CD14-positive monocyte (primary cell): ENCODE measurements at regions not wholly inside any gene's neighbourhood (a gene's known extent, or its start where the extent isn't known, plus 50 kb on each side); places are given as distances from the start of the nearest gene placed in this dataset.
"Not testable (repeated sequence)": the region's sequence is repeated elsewhere in the genome, so short reads cannot be mapped to it uniquely, and the experiment has no call there.

Experiments used
- DNase-seq, 3 donors: peaks; one replicate each; pipeline ENCODE4 v3.0.0-alpha.2; 2011 to 2022
- H2AFZ ChIP-seq: 2 replicates; pipeline ENCODE4 v1.6.0; 2012; ENCODE audit warnings: mild to moderate bottlenecking, low read depth, low read length, inconsistent platforms; ENCODE audit not compliant: insufficient read depth, poor library complexity, severe bottlenecking
- H3K27ac ChIP-seq, 2 donors: 1 replicate in 1 of 2; 2 replicates in 1 of 2; pipeline ENCODE4 v1.5.1; 2012 to 2013; ENCODE audit warnings: low read length in 2 of 2, control low read depth in 1 of 2, inconsistent platforms in 1 of 2, low read depth in 1 of 2, mild to moderate bottlenecking in 1 of 2
- H3K27me3 ChIP-seq, 2 donors: one replicate each; pipeline versions ENCODE4 v1.6.0 to v1.6.1; 2011 to 2013; ENCODE audit warnings: low read length in 2 of 2; ENCODE audit not compliant: control insufficient read depth in 2 of 2, insufficient read depth in 2 of 2
- H3K36me3 ChIP-seq, 2 donors: replicated peaks in 1 of 2; 1 replicate in 1 of 2; 2 replicates in 1 of 2; pipeline versions ENCODE4 v1.5.1 to v1.6.1; 2012 to 2013; ENCODE audit warnings: low read length in 2 of 2, control low read depth in 1 of 2, inconsistent platforms in 1 of 2, mild to moderate bottlenecking in 1 of 2; ENCODE audit not compliant: insufficient read depth in 2 of 2, control insufficient read depth in 1 of 2
- H3K4me1 ChIP-seq, 2 donors: 1 replicate in 1 of 2; 2 replicates in 1 of 2; pipeline versions ENCODE4 v1.5.1 to v1.6.1; 2012 to 2013; ENCODE audit warnings: low read length in 2 of 2, control low read depth in 1 of 2, inconsistent platforms in 1 of 2, mild to moderate bottlenecking in 1 of 2, moderate library complexity in 1 of 2; ENCODE audit not compliant: insufficient read depth in 2 of 2, control insufficient read depth in 1 of 2
- H3K4me2 ChIP-seq: replicated peaks from 2 replicates; pipeline ENCODE3; 2012; ENCODE audit warnings: low read length, moderate library complexity, mild to moderate bottlenecking; ENCODE audit not compliant: poor library complexity, severe bottlenecking; ENCODE audit errors: extremely low read depth
- H3K4me3 ChIP-seq, 3 experiments: fragments of 200-600 bp in 1 of 3; sonication (generic) in 1 of 3; replicated peaks in 1 of 3; 1 replicate in 2 of 3; 2 replicates in 1 of 3; pipeline ENCODE4 v1.5.1; 2011 to 2013; ENCODE audit warnings: low read length in 3 of 3, mild to moderate bottlenecking in 3 of 3, control low read depth in 2 of 3, low read depth in 2 of 3, inconsistent platforms in 1 of 3, moderate library complexity in 1 of 3
- H3K79me2 ChIP-seq: 2 replicates; pipeline ENCODE4 v1.6.0; 2012; ENCODE audit warnings: mild to moderate bottlenecking, control low read depth, inconsistent platforms, low read length, moderate library complexity; ENCODE audit not compliant: insufficient read depth
- H3K9ac ChIP-seq: 2 replicates; pipeline ENCODE4 v1.6.0; 2017; ENCODE audit warnings: low read length, mild to moderate bottlenecking; ENCODE audit not compliant: insufficient read depth, poor library complexity, severe bottlenecking
- H3K9me3 ChIP-seq, 2 donors: replicated peaks in 1 of 2; 1 replicate in 1 of 2; 2 replicates in 1 of 2; pipeline versions ENCODE4 v1.5.1 to v1.6.1; 2012 to 2013; ENCODE audit warnings: low read length in 2 of 2, control low read depth in 1 of 2; ENCODE audit not compliant: control insufficient read depth in 1 of 2, insufficient read depth in 1 of 2
- H4K20me1 ChIP-seq: 2 replicates; pipeline ENCODE4 v1.6.0; 2012; ENCODE audit warnings: mild to moderate bottlenecking, low read length, control low read depth, moderate library complexity; ENCODE audit not compliant: insufficient read depth
- H3K27ac Mint-ChIP-seq, 7 donors: one replicate each; pipeline ENCODE4 v1.8.0; 2020; ENCODE audit warnings: mild to moderate bottlenecking in 7 of 7, mixed read lengths in 7 of 7, moderate library complexity in 6 of 7, inconsistent platforms in 2 of 7
- H3K27me3 Mint-ChIP-seq, 3 donors: one replicate each; pipeline ENCODE4 v1.8.0; 2021 to 2022; ENCODE audit warnings: low read depth in 3 of 3, mild to moderate bottlenecking in 3 of 3, mixed read lengths in 3 of 3, moderate library complexity in 3 of 3, inconsistent platforms in 1 of 3
- H3K36me3 Mint-ChIP-seq, 2 donors: one replicate each; pipeline ENCODE4 v1.8.0; 2020; ENCODE audit warnings: mixed read lengths in 2 of 2, inconsistent platforms in 1 of 2, mild to moderate bottlenecking in 1 of 2
- H3K4me1 Mint-ChIP-seq: one replicate; pipeline ENCODE4 v1.8.0; 2020; ENCODE audit warnings: mild to moderate bottlenecking, mixed read lengths
- H3K4me3 Mint-ChIP-seq, 2 donors: one replicate each; pipeline ENCODE4 v1.8.0; 2020; ENCODE audit warnings: mild to moderate bottlenecking in 2 of 2, mixed read lengths in 2 of 2, moderate library complexity in 1 of 2
- H3K9me3 Mint-ChIP-seq, 7 donors: one replicate each; pipeline ENCODE4 v1.8.0; 2020 to 2022; ENCODE audit warnings: mixed read lengths in 7 of 7, mild to moderate bottlenecking in 6 of 7, moderate library complexity in 6 of 7, inconsistent platforms in 2 of 7
- WGBS: methylation state at CpG from one replicate; pipeline ENCODE4 v1.1.5; 2013; ENCODE audit warnings: missing lambda C conversion rate; ENCODE audit not compliant: insufficient coverage; 5-methylcytosine and 5-hydroxymethylcytosine counted together
- intact Hi-C, 2 donors: fragments of 100-400 bp; cut with micrococcal nuclease; formaldehyde crosslinking; loops; one replicate each; pipeline versions ENCODE4 v1.15.0 to v1.15.1; 2023
- TF ChIP-seq, protein P1 (sequence below): fragments of 200-600 bp; IDR thresholded peaks from one replicate; pipeline ENCODE4 v1.8.0; 2022; ENCODE audit warnings: antibody characterized with exemption, mild to moderate bottlenecking

DNA sequence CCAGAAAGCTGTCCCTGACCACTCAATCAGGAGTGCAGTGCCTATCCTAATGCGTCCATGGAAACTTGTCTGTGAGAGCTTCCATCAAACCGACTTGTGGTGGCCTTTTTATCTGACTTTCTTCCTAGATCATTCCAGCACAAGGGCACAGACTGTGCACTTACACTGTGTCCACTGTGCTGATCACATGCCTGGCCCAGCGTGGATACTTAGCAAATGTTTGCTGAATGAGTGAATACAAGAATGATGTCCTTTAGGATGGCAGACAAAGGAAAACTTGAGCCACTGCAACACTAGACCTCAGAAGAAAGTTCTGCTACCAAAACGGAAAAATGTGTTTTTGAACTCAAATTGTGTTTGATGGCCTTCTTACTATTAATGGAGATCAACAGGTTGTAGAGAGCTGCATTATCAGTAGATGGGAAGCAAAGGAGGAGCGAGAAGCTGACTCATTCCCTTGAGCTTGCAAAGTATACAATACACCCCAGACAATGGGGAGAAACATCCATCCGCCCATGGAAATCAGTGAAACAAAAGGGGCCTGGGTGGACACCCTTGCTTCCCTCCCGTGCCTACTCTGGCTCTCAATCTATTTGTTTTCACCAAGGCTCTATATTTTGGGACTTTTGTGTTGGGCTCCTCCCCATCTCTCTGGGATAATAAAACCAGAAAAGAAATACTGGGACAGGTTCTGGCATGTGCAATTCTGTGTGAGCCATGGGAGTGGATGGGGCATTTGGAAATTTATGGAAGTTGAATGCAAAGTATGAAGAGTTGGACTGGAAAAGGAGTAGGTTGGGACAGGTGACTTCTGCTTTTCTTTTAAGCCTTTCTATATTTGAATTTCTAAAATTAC, 76.2 kb upstream of the ZFAND5 start:
- DNase-seq: no peak
- H3K27ac Mint-ChIP-seq: peak overlapping the region; percentile 93 to 98 (median 97)
- Histone ChIP-seq H3K4me3 (peak overlapping the region in 1 of 3 experiments; percentile 41), H2AFZ (no peak overlapping the region), H3K27ac (peak overlapping the region; percentile 68 to 90), H3K4me1 (peaks cover 72 to 73% of the 10 kb centered on the region in 2 donors), H3K9ac (no peak overlapping the region), H3K79me2 (no peaks in the 10 kb centered on the region), H3K4me2 (peak overlapping the region; percentile 53), H3K9me3 (no peaks in the 10 kb centered on the region), H3K36me3 (no peaks in the 10 kb centered on the region), H3K27me3 (no peaks in the 10 kb centered on the region), H4K20me1 (no peaks in the 10 kb centered on the region)
- H3K4me1 Mint-ChIP-seq: peaks cover 72% of the 10 kb centered on the region
- TF ChIP-seq, protein P1, sequence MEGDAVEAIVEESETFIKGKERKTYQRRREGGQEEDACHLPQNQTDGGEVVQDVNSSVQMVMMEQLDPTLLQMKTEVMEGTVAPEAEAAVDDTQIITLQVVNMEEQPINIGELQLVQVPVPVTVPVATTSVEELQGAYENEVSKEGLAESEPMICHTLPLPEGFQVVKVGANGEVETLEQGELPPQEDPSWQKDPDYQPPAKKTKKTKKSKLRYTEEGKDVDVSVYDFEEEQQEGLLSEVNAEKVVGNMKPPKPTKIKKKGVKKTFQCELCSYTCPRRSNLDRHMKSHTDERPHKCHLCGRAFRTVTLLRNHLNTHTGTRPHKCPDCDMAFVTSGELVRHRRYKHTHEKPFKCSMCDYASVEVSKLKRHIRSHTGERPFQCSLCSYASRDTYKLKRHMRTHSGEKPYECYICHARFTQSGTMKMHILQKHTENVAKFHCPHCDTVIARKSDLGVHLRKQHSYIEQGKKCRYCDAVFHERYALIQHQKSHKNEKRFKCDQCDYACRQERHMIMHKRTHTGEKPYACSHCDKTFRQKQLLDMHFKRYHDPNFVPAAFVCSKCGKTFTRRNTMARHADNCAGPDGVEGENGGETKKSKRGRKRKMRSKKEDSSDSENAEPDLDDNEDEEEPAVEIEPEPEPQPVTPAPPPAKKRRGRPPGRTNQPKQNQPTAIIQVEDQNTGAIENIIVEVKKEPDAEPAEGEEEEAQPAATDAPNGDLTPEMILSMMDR: no peak
- H3K4me3 Mint-ChIP-seq: no peak overlapping the region
- intact Hi-C loops: loop anchor here (5.0 to 10.0 kb wide), 6 partner anchors 66 to 706 kb away; no protein-coding TSS in a partner anchor
- no peaks in the 10 kb centered on the region for H3K36me3 Mint-ChIP-seq
- no peaks in the 10 kb centered on the region for H3K27me3 Mint-ChIP-seq
- peaks cover 0 to 7% (median 0%) of the 10 kb centered on the region in 7 donors for H3K9me3 Mint-ChIP-seq
- 94% methylated on average over 3 of the region's 7 CpGs for WGBS

- Histone ChIP-seq H3K36me3 (no peaks in the 10 kb centered on the region), H2AFZ (no peak overlapping the region), H3K27ac (peak overlapping the region; percentile 68 to 90), H3K4me3 (peak overlapping the region in 2 of 3 experiments; percentile 4 to 41), H4K20me1 (no peaks in the 10 kb centered on the region), H3K9me3 (no peaks in the 10 kb centered on the region), H3K9ac (no peak overlapping the region), H3K79me2 (no peaks in the 10 kb centered on the region), H3K4me1 (peaks cover 63 to 64% of the 10 kb centered on the region in 2 donors), H3K4me2 (peak overlapping the region; percentile 53), H3K27me3 (no peaks in the 10 kb centered on the region)
- peak overlapping the region; percentile 12 to 71 for H3K4me3 Mint-ChIP-seq
- no peaks in the 10 kb centered on the region for H3K27me3 Mint-ChIP-seq
- H3K27ac Mint-ChIP-seq: peak overlapping the region; percentile 88 to 98 (median 93)
- H3K36me3 Mint-ChIP-seq: no peaks in the 10 kb centered on the region
- intact Hi-C loops: loop anchor here (5.0 to 10.0 kb wide), 6 partner anchors 67 to 707 kb away; no protein-coding TSS in a partner anchor
- DNase-seq: peak; percentile 74 to 88 (median 87)
- WGBS: 0% methylated on average over 1 of the region's 2 CpGs
- TF ChIP-seq, protein P1: no peak
- peaks cover 63% of the 10 kb centered on the region for H3K4me1 Mint-ChIP-seq
- peaks cover 0 to 7% (median 0%) of the 10 kb centered on the region in 7 donors for H3K9me3 Mint-ChIP-seq
These were observed 75.4 kb upstream of the ZFAND5 start for GRCh38 chr9:72440378-72440777.

GRCh38 chr9:72433616-72434267, 68.7 kb upstream of the ZFAND5 start:
- H3K79me2 ChIP-seq, intact Hi-C loops, H3K27ac Mint-ChIP-seq, H3K27ac ChIP-seq, H3K9me3 Mint-ChIP-seq, H4K20me1 ChIP-seq, H3K9ac ChIP-seq, DNase-seq, H3K4me3 ChIP-seq, H3K36me3 Mint-ChIP-seq, H3K4me3 Mint-ChIP-seq, H3K27me3 ChIP-seq, H3K4me1 ChIP-seq, H3K36me3 ChIP-seq, H3K4me2 ChIP-seq, H3K9me3 ChIP-seq, H3K4me1 Mint-ChIP-seq, H2AFZ ChIP-seq, H3K27me3 Mint-ChIP-seq: not testable (repeated sequence)
- WGBS: 100% methylated on average over 5 of the region's 12 CpGs
